OCI-M2 (cell line): ENCODE measurements at regions not wholly inside any gene's neighbourhood (a gene's known extent, or its start where the extent isn't known, plus 50 kb on each side); places are given as distances from the start of the nearest gene placed in this dataset.

Source experiments
- DNase-seq: peaks from one replicate; lab custom pipeline; 2025; ENCODE audit not compliant: unreplicated experiment; lab: John Stamatoyannopoulos, UW

GRCh38 chr15:93180128-93180527, 91.1 kb upstream of the RGMA start:
- DNase-seq: no peak

GRCh38 chr15:93179700-93180102, 90.7 kb upstream of the RGMA start:
- no peak for DNase-seq

GRCh38 chr15:93179072-93179471, 90.1 kb upstream of the RGMA start:
- no peak for DNase-seq

GRCh38 chr15:93178371-93178770, 89.4 kb upstream of the RGMA start:
- DNase-seq: no peak

GRCh38 chr15:93176065-93176464, 87.1 kb upstream of the RGMA start:
- no peak for DNase-seq

GRCh38 chr15:93174836-93175235, 85.8 kb upstream of the RGMA start:
- DNase-seq: no peak

GRCh38 chr15:93173369-93173768, 84.4 kb upstream of the RGMA start:
- no peak for DNase-seq

- no peak for DNase-seq
Observed at GRCh38 chr15:93171476-93171875, 82.5 kb upstream of the RGMA start.

- no peak for DNase-seq
Observed at GRCh38 chr15:93170329-93170728, 81.3 kb upstream of the RGMA start.

GRCh38 chr15:93168910-93169309, 79.9 kb upstream of the RGMA start:
- no peak for DNase-seq

GRCh38 chr15:93167291-93167690, 78.3 kb upstream of the RGMA start:
- no peak for DNase-seq

- DNase-seq: no peak
Observed at GRCh38 chr15:93166675-93167074, 77.7 kb upstream of the RGMA start.

GRCh38 chr15:93165734-93166470, 76.9 kb upstream of the RGMA start:
- DNase-seq: no peak

GRCh38 chr15:93164409-93164808, 75.4 kb upstream of the RGMA start:
- DNase-seq: no peak

GRCh38 chr15:93162560-93162959, 73.5 kb upstream of the RGMA start:
- DNase-seq: no peak

- no peak for DNase-seq
Observed at GRCh38 chr15:93159930-93160329, 70.9 kb upstream of the RGMA start.

GRCh38 chr15:93158097-93158900, 69.3 kb upstream of the RGMA start:
- DNase-seq: no peak

- DNase-seq: no peak
Observed at GRCh38 chr15:93154666-93155065, 65.7 kb upstream of the RGMA start.

GRCh38 chr15:93152951-93153350, 63.9 kb upstream of the RGMA start:
- DNase-seq: no peak

- DNase-seq: no peak
Observed at GRCh38 chr15:93152360-93152759, 63.3 kb upstream of the RGMA start.

GRCh38 chr15:93150910-93151881, 62.2 kb upstream of the RGMA start:
- no peak for DNase-seq
